A673 (cell line): ENCODE measurements at regions not wholly inside any gene's neighbourhood (a gene's known extent, or its start where the extent isn't known, plus 50 kb on each side); places are given as distances from the start of the nearest gene placed in this dataset.

Source experiments
- CTCF ChIP-seq: fragments of 300-800, 200-600 bp; sonication (generic); conservative IDR thresholded peaks from 2 replicates; pipeline ENCODE4 v1.5.1; 2017; ENCODE audit warnings: low read depth, mild to moderate bottlenecking, antibody characterized with exemption, low read length, moderate library complexity, mixed read lengths
- EZH2 ChIP-seq: fragments of 200-600 bp; sonication (generic); IDR thresholded peaks from 2 replicates; pipeline ENCODE4 v1.6.1; 2017; ENCODE audit warnings: borderline replicate concordance, low read depth, mild to moderate bottlenecking, mixed read lengths, antibody characterized with exemption, low read length; ENCODE audit not compliant: poor library complexity, severe bottlenecking

- no peak for TF ChIP-seq CTCF
- TF ChIP-seq EZH2 = no peak
Measured at GRCh38 chr1:96340686-96341085, 380.9 kb upstream of the PTBP2 start.
